Posterior cingulate gyrus (tissue), 11 donors: ENCODE measurements at regions not wholly inside any gene's neighbourhood (a gene's known extent, or its start where the extent isn't known, plus 50 kb on each side); places are given as distances from the start of the nearest gene placed in this dataset.
A peak's percentile ranks its signal among the peaks of the same experiment; 100 is the strongest.

Source experiments
- DNase-seq, 10 donors: peaks; one replicate each; pipeline versions ENCODE4 v3.0.0 to v3.0.0-alpha.2; 2020 to 2021; ENCODE audit warnings: mixed read lengths in 3 of 10
- intact Hi-C: fragments of 100-400 bp; cut with DNase I; formaldehyde crosslinking; loops from one replicate; pipeline ENCODE4 v1.15.1; 2023

DNA sequence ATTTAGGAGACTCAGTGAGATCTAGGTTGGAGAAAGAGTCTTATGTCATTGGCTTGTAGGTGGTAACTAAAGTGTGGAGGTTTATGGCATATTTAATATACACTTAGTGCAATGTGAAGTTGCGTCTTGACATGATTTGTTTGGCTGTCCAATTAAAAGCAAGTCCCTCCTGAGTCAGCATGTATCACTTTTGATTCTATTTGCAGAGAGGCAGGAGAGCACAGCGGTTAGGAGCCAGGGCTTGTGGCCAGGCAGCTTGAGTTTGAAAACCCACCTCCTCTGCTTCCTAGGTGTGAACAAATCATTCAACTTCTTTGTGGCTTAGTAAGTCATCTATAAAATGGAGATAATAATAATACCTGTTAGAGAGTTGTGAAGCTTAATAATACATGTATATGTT is 68.5 kb upstream of the OTX2 start:
- intact Hi-C loops, result no loop called here
- DNase-seq, result no peak

DNA sequence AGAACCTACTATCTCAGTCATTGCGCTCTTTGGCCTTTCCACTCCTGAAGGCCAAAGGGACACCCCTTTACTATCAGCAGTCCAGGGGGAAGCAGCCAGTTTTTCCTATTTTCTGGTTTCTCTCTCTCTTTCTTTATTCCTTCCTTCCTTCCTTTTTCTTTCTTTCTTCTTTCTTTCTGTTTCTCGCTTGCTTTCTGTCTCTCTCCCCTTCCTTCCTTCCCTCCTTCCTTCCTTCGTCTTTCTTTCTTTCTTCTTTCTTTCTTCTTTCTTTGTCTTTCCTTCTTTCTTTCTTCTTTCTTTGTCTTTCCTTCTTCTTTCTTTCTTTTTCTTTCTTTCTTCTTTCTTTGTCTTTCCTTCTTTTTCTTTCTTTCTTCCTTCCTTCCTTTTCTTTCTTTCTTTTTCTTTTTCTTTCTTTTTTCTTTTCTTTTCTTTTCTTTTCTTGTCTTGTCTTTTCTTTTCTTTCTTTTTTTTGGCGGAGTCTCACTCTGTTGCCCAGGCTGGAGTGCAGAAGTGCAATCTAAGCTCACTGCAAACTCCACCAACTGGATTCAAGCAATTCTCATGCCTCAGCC is 64.9 kb upstream of the OTX2 start:
- no peak for DNase-seq
- intact Hi-C loops, result no loop called here

DNA sequence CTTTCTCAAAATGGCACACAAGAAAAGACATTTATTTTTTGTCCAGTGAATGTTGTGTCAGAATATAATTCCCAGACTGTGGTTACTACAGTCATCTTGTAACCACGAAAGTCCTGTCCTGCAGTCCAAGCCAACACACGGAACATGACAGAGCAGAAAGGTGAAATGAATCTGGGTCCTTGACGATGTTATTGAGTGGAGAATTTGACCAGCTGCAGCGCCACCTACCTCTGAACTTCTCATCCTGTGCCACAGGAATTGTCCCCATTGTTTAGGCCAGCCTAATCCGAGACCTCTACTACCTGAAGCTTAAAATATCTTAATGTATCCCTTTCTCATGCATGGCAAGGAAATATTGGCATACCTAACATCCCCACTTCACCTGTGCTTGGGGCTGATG is 64.1 kb upstream of the OTX2 start:
- intact Hi-C loops, result no loop called here
- no peak for DNase-seq

DNA sequence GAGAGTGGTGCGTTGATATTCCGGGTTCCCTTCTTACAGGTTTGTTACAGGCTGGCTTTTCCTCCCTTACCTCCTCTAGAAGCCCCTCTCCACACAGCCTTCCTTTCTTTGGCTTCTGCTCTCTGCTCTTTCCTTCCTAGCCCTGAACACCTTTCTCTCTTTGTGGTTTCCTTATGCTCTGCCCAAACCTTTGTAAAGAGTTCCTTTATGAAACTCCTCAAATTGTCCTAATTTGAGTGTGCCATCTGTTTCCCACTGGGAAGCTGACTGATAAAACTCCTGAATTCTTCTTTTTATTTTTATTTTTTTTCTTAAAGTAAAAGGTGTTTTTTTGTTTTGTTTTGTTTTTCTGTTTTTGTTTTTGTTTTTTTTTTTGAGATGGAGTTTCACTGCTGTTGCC is 60.1 kb upstream of the OTX2 start:
- no peak for DNase-seq
- intact Hi-C loops, result no loop called here

DNA sequence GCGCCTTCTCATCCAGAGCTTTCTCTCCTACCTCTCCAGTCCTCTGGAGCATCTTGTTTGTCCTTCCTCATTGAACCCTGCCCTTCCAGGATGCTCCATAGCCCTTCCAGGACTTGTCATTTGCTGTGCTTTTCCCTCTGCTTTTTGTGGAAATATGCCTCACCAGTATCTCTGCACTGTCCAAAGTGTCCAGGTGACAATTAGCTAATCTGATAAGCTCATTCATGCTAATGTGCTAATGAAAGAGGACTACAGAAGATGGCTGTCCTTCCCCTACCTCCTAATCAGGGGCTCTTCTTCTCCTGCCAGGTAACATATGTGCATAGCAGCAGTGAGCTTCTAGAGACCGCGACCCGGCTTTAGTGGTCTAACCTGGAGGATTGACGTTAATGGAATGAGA is 58.4 kb upstream of the OTX2 start:
- DNase-seq, result no peak
- intact Hi-C loops, result no loop called here

DNA sequence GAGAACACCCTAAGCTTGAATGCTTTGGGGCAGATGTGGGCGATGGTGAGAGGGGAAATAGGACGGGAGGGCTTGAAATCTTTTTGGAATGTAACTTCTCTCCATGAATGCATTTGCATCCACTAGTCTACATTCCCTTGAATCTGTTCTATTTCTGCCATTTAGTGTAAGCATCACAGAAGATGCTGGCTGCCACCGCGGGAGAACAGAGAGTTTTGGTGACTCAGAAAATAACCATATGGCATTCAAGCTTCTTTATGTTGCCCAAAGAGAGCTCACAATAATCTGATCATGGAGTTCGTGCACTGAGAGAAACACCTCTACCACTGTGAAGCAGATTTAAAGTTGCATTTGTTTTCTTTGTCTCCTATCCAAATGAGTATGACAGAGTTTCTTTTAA is 52.6 kb upstream of the OTX2 start:
- peak in 5 of 10 donors; percentile 16 to 89 (median 42) for DNase-seq
- intact Hi-C loops, result no loop called here

DNA sequence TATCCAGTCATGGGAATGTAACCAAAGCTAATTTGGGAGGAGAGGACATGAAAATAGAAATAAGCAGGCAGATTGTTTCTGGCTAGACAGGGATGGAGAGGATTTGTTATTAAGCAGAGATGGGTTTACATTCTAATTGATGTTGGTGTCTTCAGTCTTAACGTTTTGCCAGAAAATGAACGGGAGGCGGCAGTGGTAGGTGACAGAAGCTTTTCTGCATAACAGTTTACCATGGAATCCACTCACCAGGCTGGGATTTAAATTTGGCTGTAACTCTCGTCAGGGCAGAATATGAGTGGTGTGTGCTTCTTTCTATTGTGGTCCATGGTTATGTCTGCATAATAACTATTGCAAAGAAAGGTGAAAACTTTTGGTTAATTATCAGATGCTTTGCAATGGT is 50.2 kb upstream of the OTX2 start:
- no peak for DNase-seq
- intact Hi-C loops, result no loop called here
